H1 (cell line): ENCODE measurements at regions not wholly inside any gene's neighbourhood (a gene's known extent, or its start where the extent isn't known, plus 50 kb on each side); places are given as distances from the start of the nearest gene placed in this dataset.

Experiments
- CTCF ChIA-PET: fragments of 300-600 bp; sonication (Branson Sonifier 250); formaldehyde crosslinking; loops from one replicate; lab custom pipeline; 2021; ENCODE audit not compliant: partially characterized antibody; lab: Charles Lee
- POLR2A ChIA-PET: fragments of 300-600 bp; sonication (Branson Sonifier 250); formaldehyde crosslinking; loops from one replicate; lab custom pipeline; 2021; ENCODE audit warnings: inconsistent platforms; ENCODE audit not compliant: partially characterized antibody; lab: Charles Lee
- DNase-seq, 2 experiments: peaks; one replicate each; pipeline versions ENCODE4 v3.0.0 to v3.0.0-alpha.2; 2010 to 2022; ENCODE audit warnings: low spot score in 2 of 2, low read depth in 1 of 2, mixed read lengths in 1 of 2
- FAIRE-seq: peaks from 2 replicates; lab custom pipeline; 2011; peaks lifted over from hg19 to GRCh38; lab: Jason Lieb, UNC
- H2AFZ ChIP-seq: 2 replicates; pipeline ENCODE4 v1.8.1; 2012; ENCODE audit warnings: low read length, inconsistent platforms
- H2AK5ac ChIP-seq: 2 replicates; pipeline ENCODE4 v1.6.1; 2013; ENCODE audit warnings: low read depth, low read length
- H2BK120ac ChIP-seq: replicated peaks from 2 replicates; pipeline ENCODE3; 2013; ENCODE audit warnings: low read depth, low read length, inconsistent platforms
- H2BK12ac ChIP-seq: 2 replicates; pipeline ENCODE4 v1.6.1; 2013; ENCODE audit warnings: low read depth, low read length
- H2BK15ac ChIP-seq: 2 replicates; pipeline ENCODE4 v1.6.1; 2013; ENCODE audit warnings: low read length
- H2BK20ac ChIP-seq: 2 replicates; pipeline ENCODE4 v1.6.1; 2013; ENCODE audit warnings: low read length
- H2BK5ac ChIP-seq: 2 replicates; pipeline ENCODE4 v1.6.1; 2013; ENCODE audit warnings: low read depth, low read length
- H3K14ac ChIP-seq: 2 replicates; pipeline ENCODE4 v1.6.1; 2013; ENCODE audit warnings: inconsistent platforms; ENCODE audit not compliant: insufficient read length
- H3K18ac ChIP-seq: 2 replicates; pipeline ENCODE4 v1.6.1; 2013; ENCODE audit warnings: low read length; ENCODE audit errors: extremely low read depth
- H3K23ac ChIP-seq: 2 replicates; pipeline ENCODE4 v1.6.1; 2013; ENCODE audit warnings: inconsistent platforms; ENCODE audit not compliant: insufficient read length
- H3K23me2 ChIP-seq: 2 replicates; pipeline ENCODE4 v1.6.1; 2013; ENCODE audit warnings: low read depth, low read length
- H3K27ac ChIP-seq: 2 replicates; pipeline ENCODE4 v1.6.1; 2011; ENCODE audit warnings: low read depth, low read length, inconsistent platforms
- H3K27me3 ChIP-seq, 4 experiments: replicated peaks in 1 of 4; 1 replicate in 1 of 4; 2 replicates in 3 of 4; pipeline versions ENCODE4 v1.6.1 to v1.8.1; 2011 to 2013; ENCODE audit warnings: low read length in 3 of 4, mild to moderate bottlenecking in 3 of 4, inconsistent platforms in 2 of 4, mixed read lengths in 2 of 4, moderate library complexity in 1 of 4; ENCODE audit not compliant: control insufficient read depth in 3 of 4, insufficient read depth in 3 of 4; ENCODE audit errors: extremely low read depth in 1 of 4
- H3K36me3 ChIP-seq, 4 experiments: 2 replicates each; pipeline versions ENCODE4 v1.6.1 to v1.8.1; 2011 to 2013; ENCODE audit warnings: mild to moderate bottlenecking in 4 of 4, low read length in 3 of 4, moderate library complexity in 2 of 4, control low read depth in 1 of 4, inconsistent platforms in 1 of 4; ENCODE audit not compliant: insufficient read depth in 4 of 4, control insufficient read depth in 2 of 4
- H3K4ac ChIP-seq: replicated peaks from 2 replicates; pipeline ENCODE3; 2013; ENCODE audit warnings: low read length, low read depth, mixed read lengths, inconsistent platforms; ENCODE audit not compliant: insufficient read length
- H3K4me1 ChIP-seq, 4 experiments: replicated peaks in 1 of 4; 1 replicate in 1 of 4; 2 replicates in 3 of 4; pipeline versions ENCODE4 v1.6.1 to v1.8.1; 2011 to 2013; ENCODE audit warnings: low read length in 3 of 4, inconsistent platforms in 2 of 4, mixed read lengths in 1 of 4; ENCODE audit not compliant: insufficient read depth in 4 of 4, control insufficient read depth in 3 of 4
- H3K4me2 ChIP-seq, 2 experiments: 2 replicates each; pipeline versions ENCODE4 v1.6.1 to v1.8.1; 2011 to 2013; ENCODE audit warnings: low read depth in 2 of 2, low read length in 2 of 2, control low read depth in 1 of 2, inconsistent platforms in 1 of 2, mild to moderate bottlenecking in 1 of 2; ENCODE audit not compliant: insufficient read depth in 1 of 2
- H3K4me3 ChIP-seq, 4 experiments: fragments of 200-600, 300-600 bp in 1 of 4; sonication (generic), shearing (Covaris generic), sonication (Bioruptor Twin) in 1 of 4; 2 replicates each; pipeline versions ENCODE4 v1.5.1 to v1.8.1; 2011 to 2016; ENCODE audit warnings: low read length in 4 of 4, low read depth in 3 of 4, control low read depth in 2 of 4, inconsistent platforms in 2 of 4, mild to moderate bottlenecking in 2 of 4, mixed read lengths in 1 of 4, moderate library complexity in 1 of 4; ENCODE audit not compliant: insufficient read depth in 2 of 4; ENCODE audit errors: extremely low read depth in 1 of 4
- H3K56ac ChIP-seq: replicated peaks from 2 replicates; pipeline ENCODE3; 2013; ENCODE audit warnings: low read depth, mild to moderate bottlenecking, mixed read lengths, low read length, inconsistent platforms; ENCODE audit not compliant: insufficient read length
- H3K79me1 ChIP-seq: 2 replicates; pipeline ENCODE4 v1.6.1; 2013; ENCODE audit warnings: low read depth, low read length, control low read depth
- H3K79me2 ChIP-seq, 2 experiments: 2 replicates each; pipeline versions ENCODE4 v1.6.1 to v1.8.1; 2012 to 2013; ENCODE audit warnings: low read length in 2 of 2, mild to moderate bottlenecking in 2 of 2, inconsistent platforms in 1 of 2; ENCODE audit not compliant: insufficient read depth in 2 of 2, control insufficient read depth in 1 of 2
- H3K9ac ChIP-seq, 4 experiments: replicated peaks in 1 of 4; 1 replicate in 1 of 4; 2 replicates in 3 of 4; pipeline versions ENCODE4 v1.6.1 to v1.8.1; 2011 to 2013; ENCODE audit warnings: low read depth in 3 of 4, low read length in 3 of 4, control low read depth in 2 of 4, mild to moderate bottlenecking in 2 of 4, moderate library complexity in 2 of 4, inconsistent platforms in 1 of 4; ENCODE audit errors: extremely low read depth in 1 of 4
- H3K9me3 ChIP-seq, 2 experiments: 2 replicates each; pipeline versions ENCODE4 v1.6.1 to v1.8.1; 2012 to 2013; ENCODE audit warnings: mild to moderate bottlenecking in 2 of 2, moderate library complexity in 2 of 2, control low read depth in 1 of 2, inconsistent platforms in 1 of 2, low read depth in 1 of 2, low read length in 1 of 2, mixed read lengths in 1 of 2; ENCODE audit not compliant: insufficient read depth in 2 of 2
- H4K20me1 ChIP-seq, 2 experiments: replicated peaks in 1 of 2; 2 replicates each; pipeline versions ENCODE3 to v1.8.1; 2011 to 2013; ENCODE audit warnings: inconsistent platforms in 2 of 2, low read length in 2 of 2, mild to moderate bottlenecking in 1 of 2; ENCODE audit not compliant: insufficient read depth in 2 of 2, control insufficient read depth in 1 of 2
- H4K5ac ChIP-seq: 2 replicates; pipeline ENCODE4 v1.6.1; 2013; ENCODE audit warnings: low read length, low read depth, mixed read lengths, inconsistent platforms; ENCODE audit not compliant: insufficient read length
- H4K8ac ChIP-seq: 2 replicates; pipeline ENCODE4 v1.8.0; 2013; ENCODE audit warnings: mild to moderate bottlenecking, moderate library complexity, low read length, inconsistent platforms; ENCODE audit not compliant: insufficient read depth; ENCODE audit errors: extremely low read depth
- H4K91ac ChIP-seq: replicated peaks from 2 replicates; pipeline ENCODE3; 2013; ENCODE audit warnings: low read length, mixed read lengths, inconsistent platforms; ENCODE audit not compliant: insufficient read length
- CBX5 ChIP-seq: fragments of 300-800, 300-1000 bp; sonication (generic); IDR thresholded peaks from 2 replicates; pipeline ENCODE4 v1.7.1; 2016; ENCODE audit warnings: antibody characterized with exemption, low read length, low read depth
- CREB1 ChIP-seq: IDR thresholded peaks from 2 replicates; pipeline ENCODE4 v1.6.1; 2012; ENCODE audit warnings: inconsistent platforms
- FOSL1 ChIP-seq: IDR thresholded peaks from 2 replicates; pipeline ENCODE4 v1.6.1; 2011; ENCODE audit warnings: mild to moderate bottlenecking, low read depth, low read length, moderate library complexity; ENCODE audit not compliant: insufficient read depth
- HDAC2 ChIP-seq, 2 experiments: fragments of 300-600 bp in 1 of 2; sonication (generic) in 1 of 2; IDR thresholded peaks; 2 replicates each; pipeline ENCODE4 v1.6.1; 2011 to 2012; ENCODE audit warnings: low read depth in 2 of 2, low read length in 2 of 2, mild to moderate bottlenecking in 2 of 2, moderate library complexity in 2 of 2, borderline replicate concordance in 1 of 2, inconsistent platforms in 1 of 2
- SP1 ChIP-seq: IDR thresholded peaks from 2 replicates; pipeline ENCODE4 v1.6.1; 2011; ENCODE audit warnings: low read depth, low read length
- SUZ12 ChIP-seq: fragments of 200-600 bp; sonication (generic); IDR thresholded peaks from 2 replicates; pipeline ENCODE4 v1.6.1; 2012; ENCODE audit warnings: mild to moderate bottlenecking, inconsistent platforms, low read length, moderate library complexity, mixed read lengths
- WGBS, 2 experiments: shearing (Covaris generic) in 1 of 2; methylation state at CpG; one replicate each; pipeline versions ENCODE4 v1.1.6 to v1.1.7; 2013 to 2015; ENCODE audit warnings: low lambda C conversion rate in 2 of 2, mixed read lengths in 2 of 2, inconsistent platforms in 1 of 2, low coverage in 1 of 2, missing lambda C conversion rate in 1 of 2; ENCODE audit not compliant: insufficient replicate concordance in 2 of 2, insufficient coverage in 1 of 2, insufficient read length in 1 of 2; ENCODE audit errors: extremely low coverage in 1 of 2, missing lambda C conversion rate in 1 of 2; 5-methylcytosine and 5-hydroxymethylcytosine counted together

DNA sequence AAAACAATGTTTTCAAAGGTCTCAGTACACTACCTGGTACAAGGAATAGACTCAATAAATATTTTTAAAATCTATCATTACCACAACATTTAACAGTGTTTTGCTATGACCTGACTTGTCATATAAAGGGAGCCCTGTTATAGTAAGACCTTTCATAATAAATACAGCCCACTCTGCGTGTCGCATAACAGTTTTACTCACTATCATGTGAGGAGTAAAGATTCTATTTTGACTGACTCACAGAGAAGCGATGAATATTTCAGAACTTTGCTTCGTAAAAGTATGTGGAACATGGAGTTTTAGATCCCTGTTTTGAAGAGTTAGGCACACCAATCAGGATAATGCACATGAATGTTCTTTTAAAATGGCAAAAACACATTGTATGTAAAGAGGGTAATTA is 531.2 kb downstream of the KCNA4 start:
- H2BK5ac ChIP-seq, result no peak overlapping the region
- H3K9ac ChIP-seq, result no peak overlapping the region
- no peak overlapping the region for H2BK15ac ChIP-seq
- POLR2A ChIA-PET, result no interaction called here
- H2BK20ac ChIP-seq, result no peak overlapping the region
- no peaks in the 10 kb centered on the region; the same call in 1 of the 2 replicates for H3K23me2 ChIP-seq
- H3K36me3 ChIP-seq, result no peaks in the 10 kb centered on the region
- H2AK5ac ChIP-seq, result no peak overlapping the region
- no peaks in the 10 kb centered on the region for H3K79me2 ChIP-seq
- H2BK120ac ChIP-seq, result no peak overlapping the region
- no peaks in the 10 kb centered on the region for H3K4me1 ChIP-seq
- H3K18ac ChIP-seq, result no peak overlapping the region
- DNase-seq (no peak), FAIRE-seq (no peak)
- 93% methylated on average over 4 of the region's 4 CpGs; no CpG with 5 or more reads in 1 of the 2 experiments for WGBS, 2 experiments
- no peaks in the 10 kb centered on the region for H3K27me3 ChIP-seq
- no peaks in the 10 kb centered on the region for H3K9me3 ChIP-seq
- TF ChIP-seq FOSL1 (no peak), CREB1 (no peak), HDAC2 (IDR thresholded peaks at IDR 0.05; ENCODE audit: borderline replicate concordance in 1 of 2, low read depth in 2 of 2, low read length in 2 of 2) (no peak), CBX5 (no peak), SP1 (no peak), SUZ12 (no peak)
- H4K20me1 ChIP-seq, result no peaks in the 10 kb centered on the region
- H2BK12ac ChIP-seq, result no peak overlapping the region
- no peak overlapping the region for H4K91ac ChIP-seq
- H3K27ac ChIP-seq, result no peak overlapping the region
- CTCF ChIA-PET, result no interaction called here
- no peak overlapping the region for H3K4ac ChIP-seq
- H3K23ac ChIP-seq, result no peak overlapping the region
- no peak overlapping the region for H4K8ac ChIP-seq
- no peak overlapping the region for H3K14ac ChIP-seq
- no peak overlapping the region for H3K4me3 ChIP-seq
- no peak overlapping the region for H2AFZ ChIP-seq
- no peaks in the 10 kb centered on the region for H3K79me1 ChIP-seq
- no peak overlapping the region for H3K56ac ChIP-seq
- H3K4me2 ChIP-seq, result no peak overlapping the region
- no peak overlapping the region for H4K5ac ChIP-seq
